ENCODE measurements at regions not wholly inside any gene's neighbourhood (a gene's known extent, or its start where the extent isn't known, plus 50 kb on each side); places are given as distances from the start of the nearest gene placed in this dataset.

DNA sequence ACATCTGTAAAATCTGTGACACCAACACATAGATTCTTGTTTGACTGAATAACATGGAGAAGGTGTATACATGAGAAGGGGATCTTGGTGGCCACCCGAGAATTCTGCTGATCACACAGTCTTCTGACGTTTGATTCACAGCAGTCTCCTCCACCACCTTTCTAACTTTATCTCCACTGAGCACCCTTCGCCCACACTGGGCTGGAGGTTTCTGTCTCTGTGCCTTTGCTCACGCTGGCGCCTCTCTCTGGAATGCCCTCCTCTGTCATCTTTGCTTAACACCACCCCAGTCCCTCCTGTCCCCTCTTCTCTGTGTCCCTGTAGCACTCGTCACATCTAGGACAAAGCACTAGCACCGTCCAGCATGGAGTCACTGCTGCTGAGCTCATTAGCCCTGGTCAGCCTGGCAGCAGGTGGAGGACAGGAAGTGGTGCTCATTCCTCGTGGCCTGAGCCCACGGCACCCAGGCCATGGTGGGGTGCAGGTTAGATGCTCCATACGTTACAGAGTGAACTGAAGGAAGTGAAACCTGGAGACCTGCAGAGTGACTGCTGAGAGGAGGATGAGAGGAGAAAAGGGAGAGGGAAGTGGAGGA is 384.6 kb downstream of the UQCRFS1 start:
- TF ChIP-seq, protein P1, sequence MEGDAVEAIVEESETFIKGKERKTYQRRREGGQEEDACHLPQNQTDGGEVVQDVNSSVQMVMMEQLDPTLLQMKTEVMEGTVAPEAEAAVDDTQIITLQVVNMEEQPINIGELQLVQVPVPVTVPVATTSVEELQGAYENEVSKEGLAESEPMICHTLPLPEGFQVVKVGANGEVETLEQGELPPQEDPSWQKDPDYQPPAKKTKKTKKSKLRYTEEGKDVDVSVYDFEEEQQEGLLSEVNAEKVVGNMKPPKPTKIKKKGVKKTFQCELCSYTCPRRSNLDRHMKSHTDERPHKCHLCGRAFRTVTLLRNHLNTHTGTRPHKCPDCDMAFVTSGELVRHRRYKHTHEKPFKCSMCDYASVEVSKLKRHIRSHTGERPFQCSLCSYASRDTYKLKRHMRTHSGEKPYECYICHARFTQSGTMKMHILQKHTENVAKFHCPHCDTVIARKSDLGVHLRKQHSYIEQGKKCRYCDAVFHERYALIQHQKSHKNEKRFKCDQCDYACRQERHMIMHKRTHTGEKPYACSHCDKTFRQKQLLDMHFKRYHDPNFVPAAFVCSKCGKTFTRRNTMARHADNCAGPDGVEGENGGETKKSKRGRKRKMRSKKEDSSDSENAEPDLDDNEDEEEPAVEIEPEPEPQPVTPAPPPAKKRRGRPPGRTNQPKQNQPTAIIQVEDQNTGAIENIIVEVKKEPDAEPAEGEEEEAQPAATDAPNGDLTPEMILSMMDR (IDR thresholded peaks at IDR 0.05; ENCODE audit: poor library complexity, severe bottlenecking), result no peak
- no peaks in the 10 kb centered on the region for H3K27me3 ChIP-seq (ENCODE audit: insufficient read depth, poor library complexity, severe bottlenecking)
- no peaks in the 10 kb centered on the region for H3K4me1 ChIP-seq (ENCODE audit: insufficient read depth, poor library complexity, severe bottlenecking)
- DNase-seq (ENCODE audit: low spot score), result no peak
- H3K36me3 ChIP-seq (ENCODE audit: low read depth), result no peaks in the 10 kb centered on the region
- H3K27ac ChIP-seq (ENCODE audit: poor library complexity, severe bottlenecking), result no peak overlapping the region
- H3K4me3 ChIP-seq (ENCODE audit: severe bottlenecking), result no peak overlapping the region
- H3K9me3 ChIP-seq (ENCODE audit: severe bottlenecking), result no peaks in the 10 kb centered on the region
- no peak for ATAC-seq (ENCODE audit: low read depth)

DNA sequence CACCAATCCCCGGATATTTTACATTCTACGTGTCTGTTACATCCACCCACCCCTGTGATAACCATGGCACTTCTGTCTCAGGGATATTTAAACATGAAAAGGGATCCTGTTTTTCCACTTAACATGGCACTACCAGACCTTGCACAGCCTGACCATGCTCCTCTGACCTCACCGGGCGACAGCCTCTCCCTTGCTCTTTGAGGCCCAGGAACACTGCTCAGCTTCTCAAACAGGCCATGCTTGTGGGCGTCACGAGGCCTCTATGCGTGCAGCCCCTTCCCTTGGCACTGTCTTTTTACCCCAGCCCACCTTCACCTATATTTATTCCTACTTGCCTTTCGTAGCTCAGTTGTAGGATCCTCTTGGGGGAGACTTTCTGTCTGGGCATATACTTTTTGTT is 385.6 kb downstream of the UQCRFS1 start:
- TF ChIP-seq, protein P1 (IDR thresholded peaks at IDR 0.05; ENCODE audit: poor library complexity, severe bottlenecking), result no peak
- H3K4me1 ChIP-seq (ENCODE audit: insufficient read depth, poor library complexity, severe bottlenecking), result no peaks in the 10 kb centered on the region
- H3K4me3 ChIP-seq (ENCODE audit: severe bottlenecking), result no peak overlapping the region
- ATAC-seq (ENCODE audit: low read depth) (no peak), DNase-seq (ENCODE audit: low spot score) (no peak)
- no peaks in the 10 kb centered on the region for H3K27me3 ChIP-seq (ENCODE audit: insufficient read depth, poor library complexity, severe bottlenecking)
- H3K36me3 ChIP-seq (ENCODE audit: low read depth), result no peaks in the 10 kb centered on the region
- H3K9me3 ChIP-seq (ENCODE audit: severe bottlenecking), result no peaks in the 10 kb centered on the region
- H3K27ac ChIP-seq (ENCODE audit: poor library complexity, severe bottlenecking), result no peak overlapping the region

GRCh38 chr19:28823338-28823961 is 389.5 kb downstream of the UQCRFS1 start:
- no peaks in the 10 kb centered on the region for H3K9me3 ChIP-seq (ENCODE audit: severe bottlenecking)
- no peaks in the 10 kb centered on the region for H3K4me1 ChIP-seq (ENCODE audit: insufficient read depth, poor library complexity, severe bottlenecking)
- DNase-seq (ENCODE audit: low spot score) (no peak), ATAC-seq (ENCODE audit: low read depth) (peak; percentile 86)
- H3K27me3 ChIP-seq (ENCODE audit: insufficient read depth, poor library complexity, severe bottlenecking), result no peaks in the 10 kb centered on the region
- no peak overlapping the region for H3K27ac ChIP-seq (ENCODE audit: poor library complexity, severe bottlenecking)
- H3K4me3 ChIP-seq (ENCODE audit: severe bottlenecking), result no peak overlapping the region
- no peaks in the 10 kb centered on the region for H3K36me3 ChIP-seq (ENCODE audit: low read depth)
- TF ChIP-seq, protein P1 (IDR thresholded peaks at IDR 0.05; ENCODE audit: poor library complexity, severe bottlenecking), result no peak

DNA sequence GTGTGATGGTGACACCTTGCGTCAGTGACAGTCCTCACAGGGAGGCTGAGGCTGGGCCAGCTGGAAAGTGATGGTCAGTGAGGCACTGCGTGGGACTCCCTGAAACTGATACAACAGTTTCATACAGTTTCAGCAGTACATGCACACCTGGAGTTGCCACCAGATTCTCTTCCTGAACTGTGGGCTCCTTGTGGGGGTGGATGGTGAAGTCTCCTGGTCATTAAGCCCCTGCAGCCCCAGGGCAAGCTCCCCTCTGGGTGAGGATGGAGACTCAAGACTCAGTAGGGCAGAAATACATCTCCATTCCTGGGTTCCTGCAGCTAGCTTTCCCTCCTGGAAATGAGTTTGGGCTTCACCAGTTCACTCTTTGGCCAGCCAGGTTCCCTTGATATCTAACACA is 392.7 kb downstream of the UQCRFS1 start:
- no peaks in the 10 kb centered on the region for H3K9me3 ChIP-seq (ENCODE audit: severe bottlenecking)
- no peaks in the 10 kb centered on the region for H3K36me3 ChIP-seq (ENCODE audit: low read depth)
- no peak for ATAC-seq (ENCODE audit: low read depth)
- no peaks in the 10 kb centered on the region for H3K4me1 ChIP-seq (ENCODE audit: insufficient read depth, poor library complexity, severe bottlenecking)
- no peak for DNase-seq (ENCODE audit: low spot score)
- H3K27ac ChIP-seq (ENCODE audit: poor library complexity, severe bottlenecking), result no peak overlapping the region
- no peak overlapping the region for H3K4me3 ChIP-seq (ENCODE audit: severe bottlenecking)
- H3K27me3 ChIP-seq (ENCODE audit: insufficient read depth, poor library complexity, severe bottlenecking), result no peaks in the 10 kb centered on the region
- TF ChIP-seq, protein P1 (IDR thresholded peaks at IDR 0.05; ENCODE audit: poor library complexity, severe bottlenecking), result no peak

- TF ChIP-seq, protein P1 (IDR thresholded peaks at IDR 0.05; ENCODE audit: poor library complexity, severe bottlenecking), result no peak
- no peaks in the 10 kb centered on the region for H3K9me3 ChIP-seq (ENCODE audit: severe bottlenecking)
- H3K4me3 ChIP-seq (ENCODE audit: severe bottlenecking), result no peak overlapping the region
- no peak for DNase-seq (ENCODE audit: low spot score)
- ATAC-seq (ENCODE audit: low read depth), result no peak
- no peaks in the 10 kb centered on the region for H3K4me1 ChIP-seq (ENCODE audit: insufficient read depth, poor library complexity, severe bottlenecking)
- no peaks in the 10 kb centered on the region for H3K27me3 ChIP-seq (ENCODE audit: insufficient read depth, poor library complexity, severe bottlenecking)
- no peaks in the 10 kb centered on the region for H3K36me3 ChIP-seq (ENCODE audit: low read depth)
- no peak overlapping the region for H3K27ac ChIP-seq (ENCODE audit: poor library complexity, severe bottlenecking)
Measured at GRCh38 chr19:28815257-28815656, 397.7 kb downstream of the UQCRFS1 start.
